HCT116 (cell line): ENCODE measurements at regions not wholly inside any gene's neighbourhood (a gene's known extent, or its start where the extent isn't known, plus 50 kb on each side); places are given as distances from the start of the nearest gene placed in this dataset.

ENCODE experiments used
- ATAC-seq: fragments of 200-7000 bp; cut with Tn5 transposase; 2 replicates; pipeline ENCODE4 v1.9.1; 2020; ENCODE audit warnings: mild to moderate bottlenecking, moderate library complexity
- BruUV-seq: library from RNA; stranded (reverse); fragments of 400-500 nt; replicated peaks from 2 replicates; lab custom pipeline; 2021; lab: Mats Ljungman, UMichigan
- CTCF ChIA-PET: fragments of 300-600 bp; sonication (Branson Sonifier 250); formaldehyde crosslinking; loops from one replicate; lab custom pipeline; 2021; ENCODE audit warnings: antibody characterized with exemption; lab: Charles Lee
- POLR2A ChIA-PET: fragments of 300-600, 350-600 bp; sonication (Branson Sonifier 250); formaldehyde crosslinking; loops from one replicate; lab custom pipeline; 2021; ENCODE audit warnings: antibody characterized with exemption; lab: Charles Lee
- RAD21 ChIA-PET, 2 experiments: fragments of 300-600 bp; sonication (Branson Sonifier 250); formaldehyde crosslinking; loops; one replicate each; lab custom pipeline; 2023; ENCODE audit warnings: low total read pairs in 2 of 2; ENCODE audit not compliant: uncharacterized antibody in 2 of 2, unreplicated experiment in 2 of 2, low non-redundant PET in 1 of 2; lab: Charles Lee
- DNase-seq: peaks from one replicate; pipeline ENCODE4 v3.0.0-alpha.2; 2010; ENCODE audit warnings: low read depth, low spot score
- H2AFZ ChIP-seq: fragments of 200-600 bp; shearing (Covaris generic), sonication (generic); 2 replicates; pipeline ENCODE4 v1.6.1; 2017; ENCODE audit warnings: low read depth, mixed run types, mixed read lengths, antibody characterized with exemption, low read length; ENCODE audit not compliant: poor library complexity, severe bottlenecking
- H3K27ac ChIP-seq: 2 replicates; pipeline ENCODE4 v1.5.1; 2012; ENCODE audit warnings: low read depth, low read length
- H3K27me3 ChIP-seq: fragments of 200-600 bp; sonication (generic); 2 replicates; pipeline ENCODE4 v1.6.1; 2016; ENCODE audit warnings: mixed run types, low read length, mixed read lengths; ENCODE audit not compliant: insufficient read depth
- H3K36me3 ChIP-seq, 2 experiments: fragments of 200-500 bp in 1 of 2; fragments of 200-600 bp in 1 of 2; sonication (Bioruptor generic) in 1 of 2; sonication (generic) in 1 of 2; 2 replicates each; pipeline versions ENCODE4 v1.5.1 to v1.6.1; 2014 to 2016; ENCODE audit warnings: low read length in 2 of 2, inconsistent platforms in 1 of 2, mixed read lengths in 1 of 2, mixed run types in 1 of 2; ENCODE audit not compliant: insufficient read depth in 2 of 2, control insufficient read depth in 1 of 2
- H3K4me1 ChIP-seq, 2 experiments: fragments of 200-600 bp in 1 of 2; sonication (generic) in 1 of 2; 2 replicates each; pipeline versions ENCODE4 v1.5.1 to v1.6.1; 2012 to 2017; ENCODE audit warnings: low read length in 2 of 2, inconsistent platforms in 1 of 2, mild to moderate bottlenecking in 1 of 2, mixed read lengths in 1 of 2, mixed run types in 1 of 2, moderate library complexity in 1 of 2; ENCODE audit not compliant: insufficient read depth in 2 of 2, control insufficient read depth in 1 of 2
- H3K4me2 ChIP-seq: fragments of 200-600 bp; sonication (generic); 2 replicates; pipeline ENCODE4 v1.6.1; 2017; ENCODE audit warnings: mixed run types, low read length, mixed read lengths
- H3K4me3 ChIP-seq, 2 experiments: fragments of 200-600 bp in 1 of 2; sonication (generic) in 1 of 2; replicated peaks in 1 of 2; 2 replicates each; pipeline ENCODE4 v1.5.1; 2011 to 2016; ENCODE audit warnings: low read length in 2 of 2, control low read depth in 1 of 2, low read depth in 1 of 2, mild to moderate bottlenecking in 1 of 2, mixed read lengths in 1 of 2, mixed run types in 1 of 2
- H3K79me2 ChIP-seq: fragments of 200-600 bp; sonication (generic); 2 replicates; pipeline ENCODE4 v1.6.1; 2017; ENCODE audit warnings: mild to moderate bottlenecking, mixed run types, low read length, moderate library complexity, mixed read lengths; ENCODE audit not compliant: insufficient read depth
- H3K9ac ChIP-seq: fragments of 200-600 bp; sonication (generic); 2 replicates; pipeline ENCODE4 v1.6.1; 2016; ENCODE audit warnings: low read length, mixed read lengths
- H3K9me2 ChIP-seq: fragments of 200-600 bp; sonication (generic), shearing (Covaris generic); 2 replicates; pipeline ENCODE4 v1.6.1; 2017; ENCODE audit warnings: mixed run types, mild to moderate bottlenecking, moderate library complexity; ENCODE audit not compliant: insufficient read depth
- H3K9me3 ChIP-seq, 2 experiments: fragments of 200-500 bp in 1 of 2; fragments of 200-600 bp in 1 of 2; sonication (Bioruptor generic) in 1 of 2; sonication (generic) in 1 of 2; 2 replicates each; pipeline ENCODE4 v1.6.1; 2014 to 2017; ENCODE audit warnings: low read length in 2 of 2, mixed read lengths in 2 of 2, inconsistent platforms in 1 of 2, low read depth in 1 of 2, mild to moderate bottlenecking in 1 of 2, mixed run types in 1 of 2, moderate library complexity in 1 of 2; ENCODE audit not compliant: control insufficient read depth in 1 of 2, insufficient read depth in 1 of 2
- H4K20me1 ChIP-seq: fragments of 200-600 bp; sonication (generic), shearing (Covaris generic); 2 replicates; pipeline ENCODE4 v1.6.1; 2017; ENCODE audit warnings: mixed run types, mild to moderate bottlenecking, moderate library complexity; ENCODE audit not compliant: insufficient read depth
- CEBPB ChIP-seq: IDR thresholded peaks from 2 replicates; pipeline ENCODE4 v1.6.1; 2012; ENCODE audit warnings: low read depth
- CTCF ChIP-seq, 3 experiments: fragments of 200-600 bp in 1 of 3; sonication (generic) in 1 of 3; IDR thresholded peaks in 2 of 3; conservative IDR thresholded peaks in 1 of 3; 2 replicates each; pipeline ENCODE4 v1.5.1; 2012 to 2017; ENCODE audit warnings: low read depth in 2 of 3, low read length in 2 of 3, antibody characterized with exemption in 1 of 3, borderline replicate concordance in 1 of 3, control low read depth in 1 of 3, mild to moderate bottlenecking in 1 of 3, mixed read lengths in 1 of 3, mixed run types in 1 of 3, moderate library complexity in 1 of 3; ENCODE audit not compliant: insufficient read depth in 1 of 3
- EGR1 ChIP-seq: IDR thresholded peaks from 2 replicates; pipeline ENCODE4 v1.6.1; 2012; ENCODE audit warnings: low read depth
- EZH2 ChIP-seq: fragments of 200-600 bp; sonication (generic); IDR thresholded peaks from 2 replicates; pipeline ENCODE4 v1.6.1; 2017; ENCODE audit warnings: antibody characterized with exemption, mixed run types
- FOSL1 ChIP-seq: IDR thresholded peaks from 2 replicates; pipeline ENCODE4 v1.6.1; 2012; ENCODE audit warnings: low read depth
- MAX ChIP-seq: IDR thresholded peaks from 2 replicates; pipeline ENCODE4 v1.6.1; 2012
- POLR2AphosphoS5 ChIP-seq: IDR thresholded peaks from 2 replicates; pipeline ENCODE4 v1.6.1; 2011; ENCODE audit warnings: mild to moderate bottlenecking, low read depth, low read length, moderate library complexity
- SRF ChIP-seq: IDR thresholded peaks from 2 replicates; pipeline ENCODE4 v1.6.1; 2012; ENCODE audit warnings: low read depth
- TCF7L2 ChIP-seq: IDR thresholded peaks from 2 replicates; pipeline ENCODE4 v1.7.0; 2011; ENCODE audit warnings: borderline replicate concordance, inconsistent platforms; ENCODE audit not compliant: insufficient read depth, insufficient read length; ENCODE audit errors: extremely low read depth
- ZBTB33 ChIP-seq: IDR thresholded peaks from 2 replicates; pipeline ENCODE4 v1.6.1; 2011; ENCODE audit warnings: mild to moderate bottlenecking, low read length, moderate library complexity; ENCODE audit not compliant: insufficient replicate concordance; ENCODE audit errors: extremely low read depth
- ZNF274 ChIP-seq: fragments of 200-500 bp; sonication (Bioruptor generic); IDR thresholded peaks from 2 replicates; pipeline ENCODE4 v1.6.1; 2014; ENCODE audit warnings: mild to moderate bottlenecking, low read depth, low read length, inconsistent platforms
- intact Hi-C: fragments of 100-400 bp; cut with micrococcal nuclease; formaldehyde crosslinking; loops from 2 replicates; pipeline ENCODE4 v1.10.0; 2022

GRCh38 chr3:189512039-189512438 lies 119.2 kb upstream of the TP63 start (continued):
- TF ChIP-seq FOSL1 (no peak), CTCF (IDR thresholded peaks at IDR 0.05 in 2 of 3, conservative IDR thresholded peaks at IDR 0.05 in 1 of 3; ENCODE audit: borderline replicate concordance in 1 of 3, insufficient read depth in 1 of 3, low read depth in 2 of 3, low read length in 2 of 3) (no peak), ZBTB33 (no peak), EGR1 (no peak), EZH2 (no peak), ZNF274 (no peak)

- RAD21 ChIA-PET: no interaction called here
- BruUV-seq: no TSS peak
- Histone ChIP-seq H3K9me3 (no peaks in the 10 kb centered on the region), H3K27me3 (no peaks in the 10 kb centered on the region), H3K9me2 (no peaks in the 10 kb centered on the region), H3K9ac (no peak overlapping the region), H3K4me3 (no peak overlapping the region), H3K79me2 (no peaks in the 10 kb centered on the region), H3K4me1 (peaks cover 5 to 12% of the 10 kb centered on the region in 2 experiments; a peak in 3 of 4 replicates), H2AFZ (no peak overlapping the region), H3K27ac (no peak overlapping the region), H3K4me2 (peak overlapping the region; percentile 28; the same call in 1 of the 2 replicates), H3K36me3 (no peaks in the 10 kb centered on the region), H4K20me1 (no peaks in the 10 kb centered on the region)
- CTCF ChIA-PET: no interaction called here
- POLR2A ChIA-PET: no interaction called here
- intact Hi-C loops: no loop called here
- DNase-seq (no peak), ATAC-seq (no peak; the same call in 1 of the 2 replicates)
- TF ChIP-seq MAX: no peak
- TF ChIP-seq POLR2AphosphoS5: no peak
- no peak for TF ChIP-seq SRF
- no peak for TF ChIP-seq CEBPB
- TF ChIP-seq CTCF (IDR thresholded peaks at IDR 0.05 in 2 of 3, conservative IDR thresholded peaks at IDR 0.05 in 1 of 3; ENCODE audit: borderline replicate concordance in 1 of 3, insufficient read depth in 1 of 3, low read depth in 2 of 3, low read length in 2 of 3): no peak
- no peak for TF ChIP-seq TCF7L2
- TF ChIP-seq, all 23 proteins: peak for 0
These were observed 118.4 kb upstream of the TP63 start for GRCh38 chr3:189512821-189513220.
